Astrocyte of the spinal cord (primary cell): ENCODE measurements at regions not wholly inside any gene's neighbourhood (a gene's known extent, or its start where the extent isn't known, plus 50 kb on each side); places are given as distances from the start of the nearest gene placed in this dataset.

Experiments
- DNase-seq: peaks from one replicate; pipeline ENCODE4 v3.0.0; 2011; ENCODE audit warnings: low read depth, low spot score
- H3K4me3 ChIP-seq: 2 replicates; pipeline ENCODE4 v1.5.1; 2011; ENCODE audit warnings: low read depth, mild to moderate bottlenecking, low read length, moderate library complexity
- in situ Hi-C: cut with HindIII; loops from 2 replicates; pipeline ENCODE4 v1.10.0; 2017; ENCODE audit warnings: low sequenced_read_pairs
- TF ChIP-seq, protein P1 (sequence below): IDR thresholded peaks from 2 replicates; pipeline ENCODE4 v1.5.1; 2012; ENCODE audit warnings: low read depth, mild to moderate bottlenecking, low read length, inconsistent platforms

DNA sequence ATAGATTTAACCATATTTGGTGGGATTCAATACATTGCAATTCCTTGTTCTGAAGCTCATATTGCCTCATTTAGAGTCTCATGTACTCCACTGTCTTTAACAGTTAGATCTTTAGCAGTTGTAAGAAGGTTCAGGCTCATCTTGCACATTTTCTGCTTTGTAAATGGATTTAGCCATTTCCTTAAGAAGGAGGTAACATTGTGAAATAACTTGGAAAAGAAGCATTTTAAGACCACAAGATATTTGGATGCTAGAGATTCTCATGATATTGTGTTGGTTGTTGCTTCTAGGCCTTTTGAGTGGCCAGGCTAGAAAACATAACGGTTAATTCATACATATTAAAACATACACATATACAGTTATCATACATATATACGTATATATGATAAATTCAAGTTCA lies 445.8 kb upstream of the NXPH2 start:
- no peak for DNase-seq
- H3K4me3 ChIP-seq = no peak overlapping the region
- in situ Hi-C loops = no loop called here
- TF ChIP-seq, protein P1, sequence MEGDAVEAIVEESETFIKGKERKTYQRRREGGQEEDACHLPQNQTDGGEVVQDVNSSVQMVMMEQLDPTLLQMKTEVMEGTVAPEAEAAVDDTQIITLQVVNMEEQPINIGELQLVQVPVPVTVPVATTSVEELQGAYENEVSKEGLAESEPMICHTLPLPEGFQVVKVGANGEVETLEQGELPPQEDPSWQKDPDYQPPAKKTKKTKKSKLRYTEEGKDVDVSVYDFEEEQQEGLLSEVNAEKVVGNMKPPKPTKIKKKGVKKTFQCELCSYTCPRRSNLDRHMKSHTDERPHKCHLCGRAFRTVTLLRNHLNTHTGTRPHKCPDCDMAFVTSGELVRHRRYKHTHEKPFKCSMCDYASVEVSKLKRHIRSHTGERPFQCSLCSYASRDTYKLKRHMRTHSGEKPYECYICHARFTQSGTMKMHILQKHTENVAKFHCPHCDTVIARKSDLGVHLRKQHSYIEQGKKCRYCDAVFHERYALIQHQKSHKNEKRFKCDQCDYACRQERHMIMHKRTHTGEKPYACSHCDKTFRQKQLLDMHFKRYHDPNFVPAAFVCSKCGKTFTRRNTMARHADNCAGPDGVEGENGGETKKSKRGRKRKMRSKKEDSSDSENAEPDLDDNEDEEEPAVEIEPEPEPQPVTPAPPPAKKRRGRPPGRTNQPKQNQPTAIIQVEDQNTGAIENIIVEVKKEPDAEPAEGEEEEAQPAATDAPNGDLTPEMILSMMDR = no peak

DNA sequence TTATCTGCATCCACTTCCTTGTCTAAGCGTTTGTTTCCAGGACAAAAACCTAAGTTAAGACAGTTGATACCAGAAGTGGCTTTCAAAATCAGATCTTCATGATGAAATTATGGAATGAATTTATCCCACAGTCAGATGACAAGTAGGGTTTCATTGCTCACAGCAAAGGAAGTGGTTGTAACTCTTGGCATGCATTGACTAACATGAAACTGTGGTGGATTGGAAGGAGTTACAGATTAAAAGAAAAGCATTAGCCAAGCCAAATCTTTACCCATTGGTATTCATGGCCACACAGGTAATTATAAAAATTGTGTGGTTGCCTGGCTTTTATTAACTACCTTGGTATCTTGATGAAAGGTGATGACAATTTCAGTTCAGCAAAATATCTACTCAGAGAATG lies 438.0 kb upstream of the NXPH2 start:
- TF ChIP-seq, protein P1 = no peak
- DNase-seq = no peak
- no peak overlapping the region for H3K4me3 ChIP-seq
- in situ Hi-C loops = no loop called here

DNA sequence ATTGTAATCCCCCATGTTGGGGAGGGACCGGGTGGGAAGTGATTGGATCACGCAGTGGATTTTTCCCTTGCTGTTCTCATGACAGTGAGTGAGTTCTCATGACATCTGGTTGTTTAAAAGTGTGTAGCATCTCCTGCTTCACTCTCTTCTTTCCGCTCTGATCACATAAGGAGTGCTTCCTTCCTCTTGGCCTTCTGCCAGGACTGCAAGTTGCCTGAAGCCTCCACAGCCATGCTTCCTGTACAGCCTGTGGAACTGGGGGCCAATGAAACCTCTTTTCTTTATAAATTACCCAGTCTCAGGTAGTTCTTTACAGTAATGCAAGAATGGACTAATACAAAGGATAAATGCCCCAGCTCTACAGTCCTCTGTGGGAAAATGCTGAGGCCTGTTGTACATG lies 437.5 kb upstream of the NXPH2 start:
- in situ Hi-C loops = no loop called here
- no peak overlapping the region for H3K4me3 ChIP-seq
- no peak for DNase-seq
- TF ChIP-seq, protein P1 = no peak

DNA sequence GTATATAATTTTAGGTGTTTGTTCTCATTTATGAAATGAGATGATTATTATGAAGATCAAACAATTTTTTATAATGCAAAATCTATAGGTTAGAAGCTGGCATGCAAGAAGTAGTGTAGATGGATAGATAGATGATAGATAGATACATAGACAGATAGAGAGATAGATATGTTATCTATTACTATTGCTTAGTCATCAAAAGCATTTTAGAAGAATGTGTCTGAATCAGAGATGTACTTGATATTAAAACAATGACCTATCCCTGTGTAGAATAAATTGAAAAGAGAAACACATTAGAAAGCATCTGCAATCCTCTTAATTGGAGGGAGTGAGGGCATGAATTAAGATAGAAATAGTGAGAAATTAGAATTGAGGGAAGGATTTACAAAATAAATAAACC lies 436.2 kb upstream of the NXPH2 start:
- no peak for DNase-seq
- no peak overlapping the region for H3K4me3 ChIP-seq
- TF ChIP-seq, protein P1 = no peak
- in situ Hi-C loops = no loop called here

DNA sequence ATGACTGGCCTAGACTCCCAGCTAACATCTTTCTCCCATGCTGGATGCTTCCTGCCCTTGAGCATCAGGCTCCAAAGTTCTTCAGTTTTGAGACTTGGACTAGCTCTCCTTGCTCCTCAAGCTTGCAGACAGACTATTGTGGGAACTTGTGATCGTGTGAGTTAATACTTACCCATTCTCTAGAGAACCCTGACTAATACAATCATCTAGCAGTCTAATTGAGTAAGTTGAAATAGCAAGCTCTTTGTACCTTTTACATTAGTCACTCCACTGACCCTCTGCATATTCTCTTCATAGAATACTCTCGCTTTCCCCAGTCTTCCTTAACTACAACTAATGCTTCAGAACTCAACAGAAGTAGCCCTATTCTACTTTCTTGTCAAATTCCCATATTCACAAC lies 434.6 kb upstream of the NXPH2 start:
- TF ChIP-seq, protein P1 = no peak
- H3K4me3 ChIP-seq = no peak overlapping the region
- in situ Hi-C loops = no loop called here
- DNase-seq = no peak

DNA sequence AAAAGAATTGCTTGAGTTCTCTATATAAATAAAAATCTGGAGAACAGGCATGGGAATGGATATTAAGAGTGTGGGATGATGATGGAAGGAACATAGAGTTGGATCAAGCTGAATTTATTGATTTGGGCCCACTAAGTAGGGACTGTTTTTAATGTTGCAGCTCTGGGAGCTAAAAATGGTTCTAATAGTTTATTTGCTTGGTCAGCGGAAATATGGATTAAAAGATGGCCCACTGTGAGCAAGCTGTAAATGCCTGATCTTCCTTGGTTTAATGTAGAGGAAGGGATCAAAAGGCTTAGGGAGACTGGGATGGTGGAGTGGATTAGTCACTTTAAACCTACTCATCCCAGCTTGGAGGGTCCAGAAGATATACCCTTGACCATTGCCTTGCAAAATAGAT lies 429.4 kb upstream of the NXPH2 start:
- DNase-seq = no peak
- in situ Hi-C loops = no loop called here
- no peak overlapping the region for H3K4me3 ChIP-seq
- TF ChIP-seq, protein P1 = no peak

DNA sequence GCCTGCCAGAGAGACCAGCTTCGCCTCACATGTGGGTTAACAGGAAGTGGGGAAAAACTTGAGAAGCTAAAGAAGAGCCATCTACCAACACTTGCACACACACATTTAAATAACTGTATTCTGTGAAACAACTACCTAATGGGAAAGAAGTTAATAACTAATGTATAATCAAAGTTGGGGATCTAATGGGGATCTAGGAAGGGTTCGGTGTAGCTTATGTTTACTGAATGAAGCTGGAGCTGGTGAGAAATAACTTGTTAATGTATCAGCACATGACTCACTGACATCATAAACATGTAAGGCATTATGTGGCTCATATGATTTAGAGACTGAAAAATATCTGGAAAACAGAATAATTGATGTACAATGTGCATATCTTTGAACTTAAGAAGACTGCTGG lies 421.3 kb upstream of the NXPH2 start:
- no peak for DNase-seq
- in situ Hi-C loops = no loop called here
- H3K4me3 ChIP-seq = no peak overlapping the region
- TF ChIP-seq, protein P1 = no peak
